GM13977 (cell line): ENCODE measurements at regions not wholly inside any gene's neighbourhood (a gene's known extent, or its start where the extent isn't known, plus 50 kb on each side); places are given as distances from the start of the nearest gene placed in this dataset.

ENCODE experiments used
- DNase-seq: peaks from one replicate; pipeline ENCODE4 v3.0.0; 2012; ENCODE audit warnings: low spot score
- CTCF ChIP-seq: IDR thresholded peaks from 2 replicates; pipeline ENCODE4 v1.5.1; 2012; ENCODE audit warnings: mild to moderate bottlenecking, control low read depth; ENCODE audit not compliant: insufficient read depth; ENCODE audit errors: extremely low read depth, missing control alignments
- in situ Hi-C: fragments of 300-500 bp; cut with MboI; formaldehyde crosslinking; loops from one replicate; pipeline ENCODE4 v1.12.0; 2022; ENCODE audit warnings: low sequenced_read_pairs, low pct_unique_long_range_greater_than_20kb, mixed read lengths, inconsistent platforms; ENCODE audit not compliant: unreplicated experiment

DNA sequence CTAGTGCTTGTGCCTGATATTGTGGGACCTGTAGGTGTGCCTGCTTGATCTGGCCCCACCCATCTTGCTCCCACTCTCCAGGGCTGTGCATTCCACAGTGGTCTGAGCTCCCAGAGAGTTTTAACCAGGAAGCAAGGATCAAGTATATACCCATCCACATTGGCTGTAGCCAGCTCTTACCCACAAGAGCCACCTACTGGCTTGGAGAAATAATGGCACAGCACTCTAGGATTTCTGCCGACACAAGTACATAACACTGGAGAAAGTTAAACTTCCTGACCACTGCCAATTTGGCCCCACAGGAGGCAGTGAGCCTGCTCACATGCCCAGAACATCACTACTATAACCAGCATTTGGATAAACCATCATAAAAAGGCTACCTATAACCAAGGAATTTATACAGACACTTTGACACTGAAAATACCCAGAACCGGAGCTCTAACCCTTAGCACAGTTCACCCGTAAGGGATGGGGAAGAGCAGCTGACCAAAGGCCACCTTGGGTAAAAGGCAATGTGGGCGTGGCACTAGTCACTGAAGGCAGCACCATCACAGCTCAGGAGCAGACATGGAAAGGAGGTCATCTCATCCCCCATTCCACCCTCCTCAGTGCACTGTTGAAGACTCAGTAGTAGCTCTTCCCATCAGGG is 440.4 kb downstream of the BTBD3 start:
- no peak for DNase-seq
- TF ChIP-seq CTCF, result peak; percentile 13
- in situ Hi-C loops, result no loop called here

- in situ Hi-C loops, result no loop called here
These were observed 440.9 kb downstream of the BTBD3 start for GRCh38 chr20:12358655-12359009.

DNA sequence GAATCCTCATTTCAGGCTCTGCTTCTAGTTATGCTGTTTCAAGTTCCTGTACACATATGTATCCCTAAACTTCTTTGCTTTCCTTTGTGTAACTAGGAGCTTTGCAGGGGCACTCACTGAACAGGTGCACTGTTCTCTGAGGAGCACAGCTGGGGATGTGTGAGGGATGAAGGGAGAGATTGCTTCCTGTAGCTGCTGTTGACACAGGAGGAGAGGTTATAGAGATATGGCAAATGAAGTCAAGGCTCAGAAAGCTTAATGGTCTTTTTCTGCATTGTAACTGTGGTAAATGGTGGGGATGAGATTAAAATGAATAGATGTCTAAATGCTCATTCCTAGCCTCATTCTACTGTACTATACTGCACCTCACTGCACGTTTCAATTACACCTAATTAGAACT is 454.3 kb downstream of the BTBD3 start:
- no peak for TF ChIP-seq CTCF
- no peak for DNase-seq
- in situ Hi-C loops, result no loop called here

More at GRCh38 chr20:12358655-12359009, 440.9 kb downstream of the BTBD3 start:
- DNase-seq, result no peak
- TF ChIP-seq CTCF, result no peak

GRCh38 chr20:12372557-12372956 is 454.9 kb downstream of the BTBD3 start:
- no peak for TF ChIP-seq CTCF
- in situ Hi-C loops, result no loop called here
- no peak for DNase-seq

- in situ Hi-C loops, result no loop called here
- no peak for TF ChIP-seq CTCF
- DNase-seq, result no peak
These were observed 458.3 kb downstream of the BTBD3 start for GRCh38 chr20:12375967-12376366.

GRCh38 chr20:12383821-12384220 is 466.1 kb downstream of the BTBD3 start:
- TF ChIP-seq CTCF, result no peak
- DNase-seq, result no peak
- in situ Hi-C loops, result no loop called here
